ENCODE measurements at regions not wholly inside any gene's neighbourhood (a gene's known extent, or its start where the extent isn't known, plus 50 kb on each side); places are given as distances from the start of the nearest gene placed in this dataset.

DNA sequence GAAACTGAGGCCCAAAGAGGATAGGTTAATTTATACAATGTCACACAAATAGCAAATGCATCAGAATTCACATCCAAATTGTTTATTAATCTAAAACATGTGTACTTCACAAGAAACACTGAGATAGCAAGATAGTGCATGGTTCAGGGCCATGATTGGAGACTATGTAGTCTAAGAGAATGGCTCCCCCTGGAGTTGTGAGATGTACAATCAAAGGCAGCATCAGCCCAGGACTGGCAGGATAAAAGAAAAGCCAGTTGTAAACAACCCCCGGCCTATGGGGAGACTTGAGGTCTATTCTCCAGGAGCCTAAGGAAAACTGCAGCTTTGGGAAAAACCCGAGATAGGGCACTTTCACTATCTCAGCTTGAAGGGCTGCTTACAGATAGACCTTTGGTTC, 511.0 kb downstream of the OMA1 start:
- DNase-seq (no peak), ATAC-seq (no peak)
- Histone ChIP-seq H3K27ac (no peak overlapping the region), H3K27me3 (no peaks in the 10 kb centered on the region), H3K4me3 (no peak overlapping the region), H3K36me3 (no peaks in the 10 kb centered on the region), H3K4me1 (peaks cover 0 to 7% of the 10 kb centered on the region in 2 donors), H3K9me3 (no peaks in the 10 kb centered on the region)
- intact Hi-C loops (cut with DNase I; ENCODE audit: low total_unique reads) (no loop called here), in situ Hi-C loops (cut with MboI; ENCODE audit: low sequenced_read_pairs in 4 of 4) (loop anchor here (25.0 kb wide), 1 partner anchor 1198 kb away; no protein-coding TSS in a partner anchor)
- no peak for TF ChIP-seq POLR2A (IDR thresholded peaks at IDR 0.05)
- TF ChIP-seq, protein P1, sequence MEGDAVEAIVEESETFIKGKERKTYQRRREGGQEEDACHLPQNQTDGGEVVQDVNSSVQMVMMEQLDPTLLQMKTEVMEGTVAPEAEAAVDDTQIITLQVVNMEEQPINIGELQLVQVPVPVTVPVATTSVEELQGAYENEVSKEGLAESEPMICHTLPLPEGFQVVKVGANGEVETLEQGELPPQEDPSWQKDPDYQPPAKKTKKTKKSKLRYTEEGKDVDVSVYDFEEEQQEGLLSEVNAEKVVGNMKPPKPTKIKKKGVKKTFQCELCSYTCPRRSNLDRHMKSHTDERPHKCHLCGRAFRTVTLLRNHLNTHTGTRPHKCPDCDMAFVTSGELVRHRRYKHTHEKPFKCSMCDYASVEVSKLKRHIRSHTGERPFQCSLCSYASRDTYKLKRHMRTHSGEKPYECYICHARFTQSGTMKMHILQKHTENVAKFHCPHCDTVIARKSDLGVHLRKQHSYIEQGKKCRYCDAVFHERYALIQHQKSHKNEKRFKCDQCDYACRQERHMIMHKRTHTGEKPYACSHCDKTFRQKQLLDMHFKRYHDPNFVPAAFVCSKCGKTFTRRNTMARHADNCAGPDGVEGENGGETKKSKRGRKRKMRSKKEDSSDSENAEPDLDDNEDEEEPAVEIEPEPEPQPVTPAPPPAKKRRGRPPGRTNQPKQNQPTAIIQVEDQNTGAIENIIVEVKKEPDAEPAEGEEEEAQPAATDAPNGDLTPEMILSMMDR (IDR thresholded peaks at IDR 0.05 in 4 of 5, conservative IDR thresholded peaks at IDR 0.05 in 1 of 5): no peak

DNA sequence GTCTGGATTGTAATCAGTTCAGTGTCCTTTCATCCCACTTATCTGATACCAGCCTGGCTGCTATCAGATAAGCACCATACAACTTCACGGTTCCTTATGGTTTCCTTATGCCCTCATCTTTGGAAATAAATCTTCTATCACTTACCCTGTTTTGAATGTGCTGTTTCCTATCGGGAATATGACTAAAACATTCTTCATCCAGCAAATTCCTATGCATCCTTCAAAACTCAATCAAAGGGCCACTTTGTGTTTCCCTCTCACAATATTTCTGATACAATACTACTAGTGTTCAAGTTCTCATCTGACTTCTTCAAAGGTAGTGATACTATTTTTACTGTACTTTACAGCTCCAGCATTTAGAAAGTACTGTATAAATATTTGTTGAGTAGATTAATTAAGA, 513.2 kb downstream of the OMA1 start:
- Histone ChIP-seq H3K27me3 (no peaks in the 10 kb centered on the region), H3K4me1 (peaks cover 0 to 7% of the 10 kb centered on the region in 2 donors), H3K27ac (no peak overlapping the region), H3K4me3 (no peak overlapping the region), H3K9me3 (no peaks in the 10 kb centered on the region), H3K36me3 (no peaks in the 10 kb centered on the region)
- no peak for DNase-seq
- no peak for ATAC-seq
- TF ChIP-seq POLR2A (IDR thresholded peaks at IDR 0.05): no peak
- TF ChIP-seq, protein P1 (IDR thresholded peaks at IDR 0.05 in 4 of 5, conservative IDR thresholded peaks at IDR 0.05 in 1 of 5): no peak
- in situ Hi-C loops (cut with MboI; ENCODE audit: low sequenced_read_pairs in 4 of 4): loop anchor here (25.0 kb wide), 1 partner anchor 1196 kb away; no protein-coding TSS in a partner anchor
- intact Hi-C loops (cut with DNase I; ENCODE audit: low total_unique reads): no loop called here

DNA sequence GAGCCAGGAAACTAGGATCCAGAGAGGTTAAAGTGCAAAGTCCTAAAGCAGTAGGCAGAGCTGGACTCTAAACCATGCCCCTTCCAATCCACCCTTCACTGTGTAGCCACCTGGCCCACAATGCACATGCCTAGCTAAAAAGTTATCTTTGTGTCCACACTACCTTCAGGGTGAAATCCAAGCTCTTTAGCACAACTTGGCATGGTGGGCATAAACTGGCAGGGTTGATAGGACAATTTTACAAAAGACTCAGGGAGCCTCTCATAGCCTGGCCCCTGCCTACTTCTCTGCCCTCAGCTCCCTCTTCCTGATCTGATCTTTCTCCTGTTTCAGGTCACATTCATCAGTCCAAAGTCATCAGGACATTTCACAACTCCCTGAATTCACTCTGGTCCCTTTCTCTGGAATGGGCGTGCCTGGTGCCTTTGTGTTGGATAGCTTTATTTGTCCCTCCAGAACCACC, 513.9 kb downstream of the OMA1 start:
- H3K4me3 ChIP-seq: no peak overlapping the region
- in situ Hi-C loops (cut with MboI; ENCODE audit: low sequenced_read_pairs in 4 of 4): loop anchor here (25.0 kb wide), 1 partner anchor 1195 kb away; no protein-coding TSS in a partner anchor
- no peak for TF ChIP-seq POLR2A (IDR thresholded peaks at IDR 0.05)
- TF ChIP-seq, protein P1 (IDR thresholded peaks at IDR 0.05 in 4 of 5, conservative IDR thresholded peaks at IDR 0.05 in 1 of 5): no peak
- H3K4me1 ChIP-seq: peaks cover 0 to 7% of the 10 kb centered on the region in 2 donors
- intact Hi-C loops (cut with DNase I; ENCODE audit: low total_unique reads): no loop called here
- no peak overlapping the region for H3K27ac ChIP-seq
- H3K27me3 ChIP-seq: no peaks in the 10 kb centered on the region
- H3K9me3 ChIP-seq: no peaks in the 10 kb centered on the region
- ATAC-seq (no peak), DNase-seq (no peak)
- no peaks in the 10 kb centered on the region for H3K36me3 ChIP-seq

DNA sequence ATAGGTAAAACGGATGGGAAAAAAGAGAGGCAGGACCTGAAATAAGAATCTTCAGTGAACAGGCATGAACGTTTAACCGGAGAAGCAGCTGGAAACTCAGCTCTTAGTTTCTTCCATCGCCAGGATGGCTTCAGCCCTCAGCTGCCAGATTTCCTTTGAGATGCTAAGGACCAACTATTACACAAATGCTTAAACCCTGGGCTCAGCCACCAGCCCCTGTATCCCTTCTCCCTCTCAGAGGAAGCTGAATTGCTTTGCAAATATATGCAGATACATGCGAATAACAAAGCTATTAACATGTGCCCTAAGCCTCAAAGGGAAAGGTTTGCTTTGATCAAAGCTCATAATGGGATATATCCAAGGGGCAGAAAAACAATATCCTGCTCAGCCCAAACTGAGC, 515.1 kb downstream of the OMA1 start:
- DNase-seq (no peak), ATAC-seq (no peak)
- in situ Hi-C loops (cut with MboI; ENCODE audit: low sequenced_read_pairs in 4 of 4) (loop anchor here (25.0 kb wide), 1 partner anchor 1194 kb away; no protein-coding TSS in a partner anchor), intact Hi-C loops (cut with DNase I; ENCODE audit: low total_unique reads) (no loop called here)
- Histone ChIP-seq H3K4me1 (peaks cover 0 to 7% of the 10 kb centered on the region in 2 donors), H3K27ac (no peak overlapping the region), H3K36me3 (no peaks in the 10 kb centered on the region), H3K9me3 (no peaks in the 10 kb centered on the region), H3K27me3 (no peaks in the 10 kb centered on the region), H3K4me3 (no peak overlapping the region)
- TF ChIP-seq, protein P1 (IDR thresholded peaks at IDR 0.05 in 4 of 5, conservative IDR thresholded peaks at IDR 0.05 in 1 of 5): no peak
- no peak for TF ChIP-seq POLR2A (IDR thresholded peaks at IDR 0.05)

DNA sequence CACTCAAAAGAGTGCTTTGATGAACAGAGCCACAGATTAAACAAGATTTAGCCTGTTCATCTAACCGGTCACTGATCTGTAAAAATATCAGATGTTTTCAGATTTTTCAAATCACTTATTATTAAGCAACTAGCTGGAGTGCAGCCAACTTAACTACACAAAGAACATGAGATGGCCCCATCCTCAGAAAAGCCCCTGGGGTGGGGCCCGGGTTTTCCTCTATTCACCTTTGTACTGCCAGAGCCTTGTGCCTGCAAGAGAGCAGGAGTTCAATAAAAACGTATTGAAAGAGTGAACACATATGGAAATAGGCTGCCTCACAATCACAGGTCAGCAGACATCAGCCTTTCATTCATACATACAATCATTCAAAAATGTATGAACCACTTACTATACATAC, 516.1 kb downstream of the OMA1 start:
- no peak for ATAC-seq
- Histone ChIP-seq H3K36me3 (no peaks in the 10 kb centered on the region), H3K27ac (no peak overlapping the region), H3K27me3 (no peaks in the 10 kb centered on the region), H3K4me1 (peaks cover 0 to 7% of the 10 kb centered on the region in 2 donors), H3K4me3 (no peak overlapping the region), H3K9me3 (no peaks in the 10 kb centered on the region)
- intact Hi-C loops (cut with DNase I; ENCODE audit: low total_unique reads): no loop called here
- no peak for DNase-seq
- in situ Hi-C loops (cut with MboI; ENCODE audit: low sequenced_read_pairs in 4 of 4): loop anchor here (25.0 kb wide), 1 partner anchor 1193 kb away; no protein-coding TSS in a partner anchor
- no peak for TF ChIP-seq POLR2A (IDR thresholded peaks at IDR 0.05)
- TF ChIP-seq, protein P1 (IDR thresholded peaks at IDR 0.05 in 4 of 5, conservative IDR thresholded peaks at IDR 0.05 in 1 of 5): no peak
